Activated naive CD8-positive, alpha-beta T cell treated with anti-CD3 and anti-CD28 coated beads, Interleukin-2, amount 10 ng/mL, durations not matched to agents 7 days and 5 days (primary cell): ENCODE measurements at regions not wholly inside any gene's neighbourhood (a gene's known extent, or its start where the extent isn't known, plus 50 kb on each side); places are given as distances from the start of the nearest gene placed in this dataset.
A peak's percentile ranks its signal among the peaks of the same experiment; 100 is the strongest.

Experiments
- ATAC-seq: fragments of 150-1000 bp; cut with Tn5 transposase; one replicate; pipeline ENCODE4 v1.10.0; 2021; ENCODE audit warnings: low read depth, moderate library complexity
- POLR2A ChIA-PET: fragments of 350-600 bp; sonication (Branson Sonifier 250); formaldehyde crosslinking; loops from one replicate; lab custom pipeline; 2021; ENCODE audit warnings: antibody characterized with exemption; lab: Charles Lee
- DNase-seq: peaks from one replicate; pipeline ENCODE4 v3.0.0; 2021
- H3K27ac Mint-ChIP-seq: one replicate; pipeline ENCODE4 v1.8.0; 2022; ENCODE audit warnings: mild to moderate bottlenecking, mixed read lengths
- H3K27me3 Mint-ChIP-seq: one replicate; pipeline ENCODE4 v1.8.0; 2022; ENCODE audit warnings: mild to moderate bottlenecking, moderate library complexity, mixed read lengths
- H3K36me3 Mint-ChIP-seq: one replicate; pipeline ENCODE4 v1.8.0; 2021; ENCODE audit warnings: mild to moderate bottlenecking, mixed read lengths
- H3K4me1 Mint-ChIP-seq: one replicate; pipeline ENCODE4 v1.8.0; 2021; ENCODE audit warnings: mixed read lengths
- H3K4me3 Mint-ChIP-seq: one replicate; pipeline ENCODE4 v1.8.0; 2022; ENCODE audit warnings: mild to moderate bottlenecking, moderate library complexity, mixed read lengths
- H3K9me3 Mint-ChIP-seq: one replicate; pipeline ENCODE4 v1.8.0; 2021; ENCODE audit warnings: mixed read lengths

DNA sequence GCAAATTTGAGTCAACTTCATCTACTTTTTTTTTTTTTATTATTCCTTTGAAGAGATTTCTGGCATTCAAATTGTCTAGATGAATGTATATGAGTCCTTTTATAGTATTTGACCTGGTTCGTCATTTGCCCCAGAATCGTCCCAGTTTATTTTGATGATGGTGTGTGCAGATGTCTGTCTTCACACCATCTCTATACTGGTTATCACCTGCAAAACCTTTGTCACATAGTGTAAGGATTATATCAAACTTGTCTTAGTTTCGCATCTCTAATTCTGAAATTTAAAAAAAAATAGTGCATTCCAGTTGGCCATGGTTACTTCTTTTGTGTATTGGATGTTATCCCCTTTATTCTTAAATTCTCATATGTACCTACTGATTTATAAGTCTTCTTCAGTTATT, 70.5 kb upstream of the CD99 start:
- H3K36me3 Mint-ChIP-seq, result peaks cover 44% of the 10 kb centered on the region

DNA sequence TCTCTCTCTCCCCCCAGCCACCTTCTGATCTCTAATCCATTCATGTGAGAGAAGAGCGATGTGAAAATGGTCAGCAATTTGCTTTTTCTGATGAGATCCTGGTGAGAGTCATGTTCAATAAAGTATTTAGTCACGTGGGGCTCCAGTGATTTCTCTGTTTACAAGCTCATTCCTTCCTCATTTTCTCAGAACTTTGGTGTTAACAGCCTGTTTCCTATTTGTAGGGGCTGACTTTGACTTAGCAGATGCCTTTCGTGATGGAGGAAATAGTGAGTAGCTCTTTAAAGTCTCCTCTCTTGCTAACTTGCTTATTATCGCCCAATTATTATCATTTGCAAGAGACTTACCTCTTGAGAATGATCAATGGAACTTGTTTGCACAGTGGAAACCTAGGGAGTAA, 72.6 kb upstream of the CD99 start:
- H3K4me3 Mint-ChIP-seq, result no peak overlapping the region
- DNase-seq (no peak), ATAC-seq (no peak)
- H3K27ac Mint-ChIP-seq, result no peak overlapping the region
- H3K36me3 Mint-ChIP-seq, result peaks cover 54% of the 10 kb centered on the region
- POLR2A ChIA-PET, result no interaction called here
- no peaks in the 10 kb centered on the region for H3K9me3 Mint-ChIP-seq
- H3K4me1 Mint-ChIP-seq, result peaks cover 17% of the 10 kb centered on the region
- H3K27me3 Mint-ChIP-seq, result no peaks in the 10 kb centered on the region

More for the DNA sequence above, 70.5 kb upstream of the CD99 start:
- no peaks in the 10 kb centered on the region for H3K27me3 Mint-ChIP-seq
- H3K4me1 Mint-ChIP-seq, result peaks cover 5% of the 10 kb centered on the region
- H3K9me3 Mint-ChIP-seq, result no peaks in the 10 kb centered on the region
- POLR2A ChIA-PET, result no interaction called here
- ATAC-seq, result no peak
- no peak for DNase-seq
- no peak overlapping the region for H3K27ac Mint-ChIP-seq
- no peak overlapping the region for H3K4me3 Mint-ChIP-seq

DNA sequence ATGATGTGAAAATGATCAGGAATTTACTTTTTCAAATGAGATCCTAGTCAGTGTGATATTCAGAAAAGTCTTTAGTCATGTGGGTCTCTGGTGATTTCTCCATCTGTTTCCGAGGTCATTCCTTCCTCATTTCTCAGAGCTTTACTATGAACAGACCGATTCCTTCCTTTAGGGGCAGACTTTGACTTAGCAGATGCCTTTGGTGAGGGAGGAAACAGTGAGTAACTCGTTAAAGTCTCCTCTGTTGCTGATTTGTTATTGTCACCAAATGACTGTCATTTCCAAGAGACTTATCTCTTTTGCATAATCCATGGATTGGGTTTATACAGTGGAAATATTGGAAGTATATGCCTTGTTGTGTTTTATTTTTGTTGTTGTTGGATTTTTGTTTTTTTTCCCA, 76.2 kb upstream of the CD99 start:
- POLR2A ChIA-PET, result no interaction called here
- DNase-seq (no peak), ATAC-seq (peak; percentile 54)
- Mint-ChIP-seq H3K27ac (no peak overlapping the region), H3K36me3 (peaks cover 57% of the 10 kb centered on the region), H3K9me3 (no peaks in the 10 kb centered on the region), H3K27me3 (no peaks in the 10 kb centered on the region), H3K4me1 (peaks cover 28% of the 10 kb centered on the region), H3K4me3 (peak overlapping the region; percentile 64)

DNA sequence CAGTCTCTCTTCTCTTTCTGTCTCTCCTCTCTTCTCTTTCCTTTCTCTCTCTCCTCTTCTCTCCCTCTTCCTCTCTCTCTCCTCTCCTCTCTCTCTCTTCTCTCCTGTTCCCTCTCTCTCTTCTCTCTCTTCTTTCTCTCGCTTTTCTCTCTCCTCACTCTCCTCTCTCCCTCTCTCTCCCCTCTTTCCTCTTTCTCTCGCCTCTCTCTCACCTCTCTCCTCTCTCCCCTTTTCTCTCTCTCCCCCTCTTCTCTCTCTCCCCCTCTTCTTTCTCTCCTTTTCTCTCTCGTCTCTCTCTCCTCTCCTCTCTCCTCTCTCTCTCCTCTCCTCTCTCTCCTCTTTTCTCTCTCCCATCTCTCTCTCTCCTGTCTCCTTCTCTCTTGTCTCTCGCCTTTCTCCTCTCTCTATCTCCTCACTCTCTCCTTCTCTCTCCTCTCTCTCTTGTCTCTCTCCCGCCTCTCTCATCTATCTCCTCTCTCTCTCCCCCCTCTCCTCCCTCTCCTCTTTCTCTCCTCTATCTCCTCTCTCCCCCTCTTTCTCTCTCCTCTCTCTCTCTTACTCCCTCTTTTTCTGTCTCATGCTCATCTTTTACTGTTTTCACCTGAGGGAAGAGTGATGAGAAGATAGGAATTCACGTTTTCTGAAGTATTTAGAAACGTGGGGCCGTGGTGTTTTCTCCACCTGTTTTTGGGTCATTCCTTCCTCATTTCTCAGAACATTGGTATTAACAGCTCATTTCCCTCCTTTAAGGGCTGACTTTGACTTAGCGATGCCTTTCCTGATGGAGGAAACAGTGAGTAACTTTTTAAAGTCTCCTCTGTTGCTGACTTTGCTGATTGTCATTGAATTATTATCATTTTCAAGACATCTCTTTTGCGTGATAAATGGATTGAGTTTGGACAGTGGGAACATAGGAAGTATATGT, 80.6 kb upstream of the CD99 start:
- Mint-ChIP-seq H3K4me1 (peaks cover 30% of the 10 kb centered on the region), H3K36me3 (peaks cover 44% of the 10 kb centered on the region)

DNA sequence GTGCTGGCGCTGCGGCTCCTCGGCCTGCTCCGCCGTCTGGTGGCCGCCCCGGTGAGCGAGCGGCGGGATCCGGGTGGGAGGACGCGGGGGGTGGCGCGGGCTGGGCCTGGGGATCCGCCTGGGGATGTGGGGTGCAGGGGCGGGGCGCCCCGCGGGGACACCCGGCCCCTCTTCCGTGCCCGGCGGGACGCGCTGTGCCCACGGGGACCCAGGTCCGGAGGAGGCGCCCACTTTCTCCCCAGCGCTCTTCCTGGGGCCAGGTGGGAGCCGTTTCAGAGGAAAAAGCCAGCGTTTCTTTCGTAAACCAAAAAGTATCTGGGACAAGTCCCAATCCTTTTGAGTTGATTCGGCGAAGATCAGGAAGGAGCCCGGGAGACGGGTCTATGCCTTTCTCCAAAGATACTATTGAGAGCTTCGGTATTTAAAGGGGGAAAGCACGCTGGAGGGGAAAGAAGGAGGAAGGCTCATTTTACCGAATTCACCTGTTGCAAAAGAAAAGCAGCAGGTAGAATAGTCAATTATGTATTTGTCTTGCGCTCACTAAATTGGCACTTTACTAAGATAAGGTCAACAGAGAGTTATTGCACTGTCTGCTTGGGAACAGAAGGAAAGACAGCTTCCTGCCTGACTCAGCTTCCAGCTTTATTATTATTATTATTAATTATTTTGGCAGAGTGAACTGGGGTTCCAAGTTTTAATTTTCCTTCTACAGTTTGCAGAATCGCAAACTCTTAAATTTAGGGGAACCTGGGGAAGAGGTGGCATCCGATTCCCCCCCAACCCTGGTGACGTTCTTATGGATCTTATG, 81.5 kb upstream of the CD99 start:
- Mint-ChIP-seq H3K27ac (peak overlapping the region; percentile 63), H3K4me1 (peaks cover 28% of the 10 kb centered on the region), H3K9me3 (peaks cover 5% of the 10 kb centered on the region), H3K4me3 (peak overlapping the region; percentile 96), H3K36me3 (peaks cover 38% of the 10 kb centered on the region), H3K27me3 (no peaks in the 10 kb centered on the region)
- peak; percentile 50 for ATAC-seq
- DNase-seq, result no peak
- POLR2A ChIA-PET, result no interaction called here

More for the DNA sequence above, 80.6 kb upstream of the CD99 start:
- H3K9me3 Mint-ChIP-seq, result peaks cover 5% of the 10 kb centered on the region
- ATAC-seq (no peak), DNase-seq (no peak)
- H3K27me3 Mint-ChIP-seq, result no peaks in the 10 kb centered on the region
- POLR2A ChIA-PET, result no interaction called here
- peak overlapping the region; percentile 63 for H3K27ac Mint-ChIP-seq
- peak overlapping the region; percentile 96 for H3K4me3 Mint-ChIP-seq

DNA sequence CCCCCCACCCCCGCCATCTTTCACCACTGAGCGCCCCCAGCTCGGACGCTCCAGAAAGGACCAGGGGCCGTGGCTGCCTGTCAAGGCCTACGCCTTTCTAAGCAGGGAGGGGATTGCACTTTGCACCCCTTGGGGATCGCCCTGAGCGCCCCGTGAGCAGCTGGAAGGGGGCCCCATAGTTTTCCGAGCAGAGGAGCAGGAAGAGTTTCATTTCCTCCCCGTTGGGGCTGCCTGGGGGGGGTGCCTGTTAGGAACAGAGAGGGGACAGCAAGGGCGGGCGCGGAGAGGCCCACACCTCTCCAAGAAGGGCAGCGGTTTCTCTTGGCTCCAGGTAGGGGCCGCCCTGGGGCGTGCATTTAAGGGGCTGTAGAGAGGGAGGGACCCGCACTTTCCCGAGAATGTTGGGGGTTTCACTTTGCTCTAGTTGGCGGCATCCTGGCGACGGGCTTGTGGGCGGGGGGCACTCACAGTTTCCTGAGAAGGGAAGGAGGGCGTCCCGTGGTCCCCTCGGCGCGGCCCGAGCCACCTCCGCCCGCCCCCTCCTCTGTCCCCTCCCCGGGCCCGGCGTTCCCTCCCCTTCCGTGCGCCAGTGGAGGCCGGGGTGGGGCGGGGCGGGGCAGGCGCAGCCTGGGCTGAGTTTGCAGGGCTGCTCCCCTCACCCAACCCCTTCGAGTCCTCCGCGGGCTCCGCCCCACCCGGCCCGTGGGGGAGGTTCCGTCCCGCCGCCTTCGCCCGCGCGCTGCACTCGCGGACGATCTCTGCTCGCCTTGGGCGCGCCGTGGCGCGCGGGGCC, 82.3 kb upstream of the CD99 start:
- Mint-ChIP-seq H3K4me3 (peak overlapping the region; percentile 96), H3K27me3 (no peaks in the 10 kb centered on the region), H3K4me1 (peaks cover 27% of the 10 kb centered on the region), H3K27ac (peak overlapping the region; percentile 91), H3K9me3 (peaks cover 5% of the 10 kb centered on the region), H3K36me3 (peaks cover 38% of the 10 kb centered on the region)
- ATAC-seq (peak; percentile 93), DNase-seq (peak; percentile 89)
- POLR2A ChIA-PET, result no interaction called here

DNA sequence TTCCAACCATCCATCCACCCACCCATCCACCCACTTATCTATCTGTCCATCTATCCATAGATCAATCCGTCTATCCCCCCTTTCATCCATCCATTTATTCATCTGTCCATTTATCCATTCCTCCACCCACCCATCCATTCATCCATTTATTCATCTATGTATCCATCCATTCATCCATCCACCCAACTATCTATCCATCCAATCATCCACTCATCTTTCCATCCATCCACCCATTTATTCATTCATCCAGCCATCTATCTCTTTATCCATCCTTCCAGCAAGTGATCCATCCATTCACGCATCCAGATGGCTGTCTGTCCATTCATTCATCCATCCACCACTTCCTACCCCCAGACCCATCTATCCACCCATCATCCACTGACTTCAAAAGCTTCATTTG, 84.0 kb upstream of the CD99 start:
- DNase-seq (no peak), ATAC-seq (no peak)
- H3K36me3 Mint-ChIP-seq, result peaks cover 30% of the 10 kb centered on the region
- no peaks in the 10 kb centered on the region for H3K27me3 Mint-ChIP-seq
- H3K9me3 Mint-ChIP-seq, result peaks cover 5% of the 10 kb centered on the region
- peak overlapping the region; percentile 40 for H3K27ac Mint-ChIP-seq
- peaks cover 25% of the 10 kb centered on the region for H3K4me1 Mint-ChIP-seq
- peak overlapping the region; percentile 96 for H3K4me3 Mint-ChIP-seq
- POLR2A ChIA-PET, result no interaction called here

DNA sequence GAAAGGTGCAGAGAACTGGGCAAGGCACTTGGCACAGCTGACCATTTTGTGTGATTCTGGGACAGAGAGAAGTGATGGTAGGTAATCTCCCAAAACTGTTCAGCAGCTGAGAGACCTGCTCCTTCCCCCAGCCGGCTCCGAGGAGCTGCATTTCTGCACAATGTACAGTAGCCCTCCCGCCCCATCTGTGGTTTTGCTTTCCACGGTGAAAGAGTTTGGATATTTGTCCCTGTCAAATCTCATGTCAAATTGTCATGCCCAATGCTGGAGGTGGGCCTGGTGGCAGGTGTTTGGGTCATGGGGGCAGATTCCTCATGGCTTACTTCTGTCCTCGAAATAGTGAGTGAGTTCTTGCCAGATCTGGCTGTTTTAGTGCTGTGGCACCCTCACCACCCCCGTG, 90.5 kb upstream of the CD99 start:
- Mint-ChIP-seq H3K27ac (no peak overlapping the region), H3K27me3 (no peaks in the 10 kb centered on the region), H3K4me3 (no peak overlapping the region), H3K9me3 (no peaks in the 10 kb centered on the region), H3K36me3 (peaks cover 31% of the 10 kb centered on the region), H3K4me1 (peaks cover 7% of the 10 kb centered on the region)
- POLR2A ChIA-PET, result no interaction called here
- ATAC-seq (no peak), DNase-seq (no peak)

DNA sequence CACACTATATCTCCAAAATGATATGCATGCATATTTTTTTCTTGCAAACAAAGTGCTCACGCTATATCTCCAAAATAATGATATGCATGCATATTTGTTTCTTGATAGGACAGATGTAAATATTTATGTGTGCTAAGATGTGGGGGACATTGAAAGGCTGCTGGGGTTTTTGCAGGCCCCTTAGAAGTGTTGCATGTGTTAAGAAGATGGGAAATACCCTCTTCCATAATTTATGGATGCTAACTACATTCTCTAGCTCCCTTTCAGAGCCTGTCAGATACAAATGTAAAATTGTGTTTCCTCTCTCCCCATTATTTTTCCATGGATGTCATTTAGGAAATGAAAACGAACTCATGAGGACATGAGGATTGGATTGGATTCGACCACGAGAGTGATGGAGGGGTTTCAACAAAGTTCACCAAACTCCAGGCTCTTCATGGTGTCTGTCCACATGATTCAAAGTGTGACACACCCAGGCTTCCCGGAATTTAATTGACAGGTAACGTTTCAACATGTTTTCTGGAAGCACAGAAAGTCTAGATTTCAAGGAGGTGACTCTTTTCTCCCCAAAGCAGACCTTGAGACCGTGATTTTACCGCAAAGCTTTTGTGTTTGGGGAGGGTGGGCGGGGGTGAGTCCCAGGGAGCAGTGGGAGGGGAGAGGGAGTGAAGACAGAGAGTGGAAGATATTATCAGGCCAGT, 94.4 kb upstream of the CD99 start:
- ATAC-seq (no peak), DNase-seq (no peak)
- Mint-ChIP-seq H3K36me3 (peaks cover 29% of the 10 kb centered on the region), H3K27ac (no peak overlapping the region), H3K4me1 (peaks cover 10% of the 10 kb centered on the region), H3K9me3 (no peaks in the 10 kb centered on the region), H3K27me3 (no peaks in the 10 kb centered on the region), H3K4me3 (no peak overlapping the region)
- POLR2A ChIA-PET, result no interaction called here

DNA sequence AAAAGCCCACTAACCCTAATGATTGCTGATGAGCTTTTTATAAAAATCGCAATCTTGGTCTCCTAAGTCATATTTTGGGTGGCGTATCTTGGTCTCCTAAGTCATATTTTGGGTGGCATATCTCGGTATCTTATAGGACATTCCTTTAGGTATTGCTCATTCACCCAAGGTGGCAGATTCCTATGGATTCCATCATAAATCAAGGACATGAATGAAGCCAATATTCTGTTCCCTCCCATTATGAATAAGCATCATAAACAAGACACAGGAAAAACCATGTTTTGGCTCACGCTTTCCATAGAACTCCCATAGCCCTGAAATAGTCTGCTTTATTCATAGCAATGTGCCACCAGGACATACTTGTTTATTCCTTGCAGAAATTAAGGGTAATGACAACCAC, 95.0 kb upstream of the CD99 start:
- DNase-seq (no peak), ATAC-seq (no peak)
- no peak overlapping the region for H3K4me3 Mint-ChIP-seq
- no peaks in the 10 kb centered on the region for H3K9me3 Mint-ChIP-seq
- POLR2A ChIA-PET, result no interaction called here
- H3K27me3 Mint-ChIP-seq, result no peaks in the 10 kb centered on the region
- H3K27ac Mint-ChIP-seq, result no peak overlapping the region
- H3K4me1 Mint-ChIP-seq, result peaks cover 10% of the 10 kb centered on the region
- H3K36me3 Mint-ChIP-seq, result peaks cover 25% of the 10 kb centered on the region

DNA sequence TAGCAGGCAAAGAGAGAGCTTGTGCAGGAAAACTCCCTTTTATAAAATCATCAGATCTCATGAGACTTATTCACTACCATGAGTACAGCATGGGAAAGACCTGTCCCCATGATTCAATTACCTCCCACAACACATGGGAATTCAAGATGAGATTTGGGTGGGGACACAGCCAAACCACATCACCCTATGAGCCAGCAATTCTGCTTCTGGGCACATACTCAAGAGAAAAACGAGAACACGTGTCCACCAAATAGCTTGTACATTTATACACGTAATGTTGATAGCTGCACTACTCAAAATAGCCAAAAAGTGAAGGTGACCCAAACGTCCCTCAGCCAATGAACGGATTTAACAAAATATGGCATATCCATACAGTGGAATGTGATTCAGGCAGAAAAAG, 94.5 kb upstream of the DHRSX start:
- Mint-ChIP-seq H3K4me3 (no peak overlapping the region), H3K9me3 (no peaks in the 10 kb centered on the region), H3K27me3 (no peaks in the 10 kb centered on the region), H3K4me1 (peaks cover 10% of the 10 kb centered on the region), H3K36me3 (peaks cover 18% of the 10 kb centered on the region), H3K27ac (peak overlapping the region; percentile 52)
- ATAC-seq (no peak), DNase-seq (no peak)
- POLR2A ChIA-PET, result no interaction called here

DNA sequence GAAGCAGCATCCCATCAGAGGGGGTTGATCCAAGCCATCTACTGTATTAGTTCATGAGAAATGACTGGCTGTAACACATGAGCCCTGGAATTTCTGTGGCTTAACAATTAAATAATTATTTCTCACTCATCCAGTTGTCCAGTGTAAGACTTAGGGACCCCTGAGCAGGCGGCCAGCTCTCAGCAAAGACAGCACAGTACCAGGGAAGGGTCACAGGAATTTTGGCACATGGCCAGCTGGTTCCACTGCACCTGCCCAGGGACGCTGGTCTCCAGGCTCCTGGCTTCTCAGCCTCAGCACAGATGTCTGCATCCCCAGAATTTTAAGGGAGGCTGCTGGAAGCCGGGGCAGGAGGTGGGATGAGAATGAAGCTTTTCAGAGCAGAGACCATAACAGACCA, 93.7 kb upstream of the DHRSX start:
- ATAC-seq (no peak), DNase-seq (no peak)
- Mint-ChIP-seq H3K27me3 (no peaks in the 10 kb centered on the region), H3K4me1 (peaks cover 10% of the 10 kb centered on the region), H3K36me3 (peaks cover 14% of the 10 kb centered on the region), H3K4me3 (no peak overlapping the region), H3K9me3 (no peaks in the 10 kb centered on the region), H3K27ac (no peak overlapping the region)
- POLR2A ChIA-PET, result no interaction called here

DNA sequence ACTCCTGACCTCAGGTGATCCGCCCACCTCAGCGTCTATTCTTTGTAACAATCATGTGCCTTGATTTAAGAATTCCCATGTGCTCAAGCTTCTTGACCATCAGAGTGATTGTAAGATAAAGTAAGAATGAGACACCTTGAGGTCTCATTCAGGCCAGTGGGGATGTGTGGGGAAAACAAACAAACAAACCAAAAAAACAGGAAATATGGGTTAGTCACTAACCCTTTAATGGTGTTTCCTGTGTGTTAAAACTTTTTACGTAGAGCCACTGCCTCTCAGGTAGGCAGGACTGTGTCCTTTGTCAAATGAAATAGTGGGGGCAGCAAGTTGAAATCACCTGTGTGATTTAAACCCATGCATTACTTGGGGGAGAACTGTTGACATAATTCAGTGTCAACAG, 91.5 kb upstream of the DHRSX start:
- no peak for ATAC-seq
- H3K27me3 Mint-ChIP-seq, result no peaks in the 10 kb centered on the region
- no peak overlapping the region for H3K27ac Mint-ChIP-seq
- POLR2A ChIA-PET, result no interaction called here
- H3K4me1 Mint-ChIP-seq, result peaks cover 11% of the 10 kb centered on the region
- no peak for DNase-seq
- no peak overlapping the region for H3K4me3 Mint-ChIP-seq
- H3K36me3 Mint-ChIP-seq, result peaks cover 11% of the 10 kb centered on the region
- H3K9me3 Mint-ChIP-seq, result no peaks in the 10 kb centered on the region
